Aorta (tissue), 5 donors: ENCODE measurements at regions not wholly inside any gene's neighbourhood (a gene's known extent, or its start where the extent isn't known, plus 50 kb on each side); places are given as distances from the start of the nearest gene placed in this dataset.

Source experiments
- ATAC-seq: fragments of 200-7000 bp; cut with Tn5 transposase; one replicate; pipeline ENCODE4 v1.9.1; 2022; ENCODE audit warnings: moderate library complexity; ENCODE audit not compliant: low FRiP score
- DNase-seq, 2 donors: peaks; one replicate each; pipeline ENCODE4 v3.0.0-alpha.2; 2020
- H3K27ac ChIP-seq, 2 donors: one replicate each; pipeline ENCODE4 v1.5.1; 2013; ENCODE audit warnings: low read length in 2 of 2, mild to moderate bottlenecking in 2 of 2, moderate library complexity in 2 of 2, control low read depth in 1 of 2, inconsistent platforms in 1 of 2, low read depth in 1 of 2
- H3K27me3 ChIP-seq, 2 donors: one replicate each; pipeline ENCODE4 v1.6.1; 2013; ENCODE audit warnings: control low read depth in 1 of 2, low read length in 1 of 2, mild to moderate bottlenecking in 1 of 2, moderate library complexity in 1 of 2; ENCODE audit not compliant: insufficient read depth in 2 of 2, control insufficient read depth in 1 of 2
- H3K36me3 ChIP-seq, 2 donors: one replicate each; pipeline ENCODE4 v1.6.1; 2013; ENCODE audit warnings: control low read depth in 1 of 2, low read length in 1 of 2, mild to moderate bottlenecking in 1 of 2; ENCODE audit not compliant: insufficient read depth in 2 of 2, control insufficient read depth in 1 of 2
- H3K4me1 ChIP-seq, 2 donors: one replicate each; pipeline ENCODE4 v1.6.1; 2013; ENCODE audit warnings: low read length in 2 of 2, control low read depth in 1 of 2, mild to moderate bottlenecking in 1 of 2, moderate library complexity in 1 of 2; ENCODE audit not compliant: insufficient read depth in 2 of 2, control insufficient read depth in 1 of 2
- H3K4me3 ChIP-seq, 2 donors: one replicate each; pipeline ENCODE4 v1.5.1; 2013; ENCODE audit warnings: low read length in 2 of 2, control low read depth in 1 of 2, mild to moderate bottlenecking in 1 of 2
- H3K9me3 ChIP-seq: one replicate; pipeline ENCODE4 v1.6.1; 2013; ENCODE audit warnings: mild to moderate bottlenecking, low read length; ENCODE audit not compliant: control insufficient read depth
- WGBS, 2 donors: extraction: QIAGEN DNeasy Blood & Tissue Kit; methylation state at CpG; one replicate each; pipeline ENCODE4 v1.1.7; 2013; 5-methylcytosine and 5-hydroxymethylcytosine counted together
- intact Hi-C, 2 donors: fragments of 100-400 bp; cut with DNase I; formaldehyde crosslinking; loops; one replicate each; pipeline versions ENCODE4 v1.14.2 to v1.15.0; 2022
- donor health status: healthy with polysubstance abuse.
- donor health status: Bipolar disorder and iron deficiency.
- donor health status: DM: no; HTN: no; CAD: no.
- donor health status: DM: no; HTN: no; CAD: no.
- donor health status: DM: yes; HTN: yes; CAD: no.

- Histone ChIP-seq H3K27ac (no peak overlapping the region), H3K9me3 (no peaks in the 10 kb centered on the region), H3K4me3 (no peak overlapping the region), H3K36me3 (no peaks in the 10 kb centered on the region), H3K4me1 (no peaks in the 10 kb centered on the region), H3K27me3 (no peaks in the 10 kb centered on the region)
- intact Hi-C loops, result no loop called here
- ATAC-seq, result no peak
- DNase-seq, result no peak
These were observed 945.6 kb downstream of the ZPLD1 start for GRCh38 chr3:103380391-103380790.

- ATAC-seq (no peak), DNase-seq (no peak)
- H3K9me3 ChIP-seq, result no peaks in the 10 kb centered on the region
- H3K4me3 ChIP-seq, result no peak overlapping the region
- H3K36me3 ChIP-seq, result no peaks in the 10 kb centered on the region
- no peaks in the 10 kb centered on the region for H3K4me1 ChIP-seq
- no peak overlapping the region for H3K27ac ChIP-seq
- H3K27me3 ChIP-seq, result no peaks in the 10 kb centered on the region
- intact Hi-C loops, result no loop called here
- WGBS, 2 donors, result 53 to 54% methylated on average over 5 of the region's 5 CpGs
These were observed 946.7 kb downstream of the ZPLD1 start for GRCh38 chr3:103381296-103382079.

DNA sequence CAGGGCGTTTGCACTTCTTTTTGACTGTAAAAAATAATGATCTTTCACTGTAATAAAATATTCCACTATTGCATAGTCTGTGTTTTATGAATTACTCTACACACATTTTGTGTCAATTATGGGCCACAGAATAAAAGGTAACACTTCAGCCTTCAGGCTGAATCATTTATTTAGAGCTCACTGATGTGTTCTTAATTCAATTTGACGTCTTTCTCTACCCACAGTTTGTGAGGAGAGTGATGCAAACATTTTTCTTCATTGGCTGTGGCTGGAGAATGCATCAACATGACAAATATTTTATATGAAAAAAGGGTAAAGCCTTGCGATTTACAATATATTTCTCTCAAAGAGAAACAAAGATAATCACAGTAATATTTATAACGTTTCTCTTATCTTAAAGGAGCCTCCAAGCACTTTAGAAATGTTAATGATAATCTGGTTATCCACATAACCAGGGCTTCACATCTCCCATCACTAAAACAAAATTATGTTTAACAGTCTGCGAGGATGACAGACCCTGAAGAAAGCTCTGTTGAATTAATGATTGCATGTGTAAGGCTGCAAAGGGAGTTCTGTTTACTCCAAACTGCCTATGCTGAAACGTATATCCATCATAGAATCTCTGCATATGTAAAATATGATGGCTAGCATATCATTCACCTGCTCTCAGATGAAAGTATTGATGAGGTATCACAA, 951.3 kb downstream of the ZPLD1 start:
- Histone ChIP-seq H3K36me3 (no peaks in the 10 kb centered on the region), H3K4me1 (no peaks in the 10 kb centered on the region), H3K27me3 (no peaks in the 10 kb centered on the region), H3K4me3 (no peak overlapping the region), H3K27ac (no peak overlapping the region), H3K9me3 (no peaks in the 10 kb centered on the region)
- WGBS, 2 donors, result 44% methylated on average over 6 of the region's 6 CpGs
- ATAC-seq (no peak), DNase-seq (no peak)
- intact Hi-C loops, result no loop called here

DNA sequence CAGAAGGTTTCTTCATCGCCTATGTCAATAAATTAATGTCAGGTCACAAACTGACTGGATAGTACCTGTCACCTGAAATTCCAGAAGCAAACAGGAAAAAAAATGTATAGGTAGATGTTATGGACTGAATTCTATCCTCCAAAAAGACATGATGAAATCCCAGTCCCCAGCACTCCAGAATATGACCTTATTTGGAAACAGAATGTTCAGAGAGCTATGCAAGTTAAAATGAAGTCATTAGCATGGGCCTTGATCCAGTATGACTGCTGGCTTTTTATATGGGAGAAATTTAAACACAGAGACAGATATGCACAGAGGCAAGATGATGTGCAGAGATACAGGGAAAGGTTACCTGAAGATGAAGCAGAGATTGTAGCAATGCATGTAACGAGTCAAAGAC, 953.4 kb downstream of the ZPLD1 start:
- DNase-seq (no peak), ATAC-seq (no peak)
- no peak overlapping the region for H3K4me3 ChIP-seq
- intact Hi-C loops, result no loop called here
- no peaks in the 10 kb centered on the region for H3K9me3 ChIP-seq
- H3K36me3 ChIP-seq, result no peaks in the 10 kb centered on the region
- WGBS, 2 donors, result 59 to 65% methylated on average over 2 of the region's 2 CpGs
- no peaks in the 10 kb centered on the region for H3K4me1 ChIP-seq
- H3K27ac ChIP-seq, result no peak overlapping the region
- no peaks in the 10 kb centered on the region for H3K27me3 ChIP-seq

- H3K36me3 ChIP-seq, result no peaks in the 10 kb centered on the region
- no peak overlapping the region for H3K27ac ChIP-seq
- H3K4me1 ChIP-seq, result no peaks in the 10 kb centered on the region
- intact Hi-C loops, result no loop called here
- WGBS, 2 donors, result 68 to 79% methylated on average over 1 of the region's 1 CpG
- ATAC-seq (no peak), DNase-seq (no peak)
- H3K9me3 ChIP-seq, result no peaks in the 10 kb centered on the region
- no peaks in the 10 kb centered on the region for H3K27me3 ChIP-seq
- H3K4me3 ChIP-seq, result no peak overlapping the region
These were observed 954.5 kb downstream of the ZPLD1 start for GRCh38 chr3:103389356-103389755.

GRCh38 chr3:103393395-103394186, 958.8 kb downstream of the ZPLD1 start:
- intact Hi-C loops, result no loop called here
- Histone ChIP-seq H3K4me3 (no peak overlapping the region), H3K9me3 (no peaks in the 10 kb centered on the region), H3K27me3 (no peaks in the 10 kb centered on the region), H3K4me1 (no peaks in the 10 kb centered on the region), H3K36me3 (no peaks in the 10 kb centered on the region), H3K27ac (no peak overlapping the region)
- 60 to 65% methylated on average over 4 of the region's 4 CpGs for WGBS, 2 donors
- ATAC-seq (no peak), DNase-seq (no peak)

GRCh38 chr3:103403191-103403590, 968.4 kb downstream of the ZPLD1 start:
- H3K27ac ChIP-seq, result no peak overlapping the region
- no peaks in the 10 kb centered on the region for H3K4me1 ChIP-seq
- DNase-seq, result no peak
- no peaks in the 10 kb centered on the region for H3K27me3 ChIP-seq
- H3K9me3 ChIP-seq, result no peaks in the 10 kb centered on the region
- ATAC-seq, result no peak
- intact Hi-C loops, result no loop called here
- no peaks in the 10 kb centered on the region for H3K36me3 ChIP-seq
- WGBS, 2 donors, result 81% methylated on average over 2 of the region's 2 CpGs
- H3K4me3 ChIP-seq, result no peak overlapping the region

DNA sequence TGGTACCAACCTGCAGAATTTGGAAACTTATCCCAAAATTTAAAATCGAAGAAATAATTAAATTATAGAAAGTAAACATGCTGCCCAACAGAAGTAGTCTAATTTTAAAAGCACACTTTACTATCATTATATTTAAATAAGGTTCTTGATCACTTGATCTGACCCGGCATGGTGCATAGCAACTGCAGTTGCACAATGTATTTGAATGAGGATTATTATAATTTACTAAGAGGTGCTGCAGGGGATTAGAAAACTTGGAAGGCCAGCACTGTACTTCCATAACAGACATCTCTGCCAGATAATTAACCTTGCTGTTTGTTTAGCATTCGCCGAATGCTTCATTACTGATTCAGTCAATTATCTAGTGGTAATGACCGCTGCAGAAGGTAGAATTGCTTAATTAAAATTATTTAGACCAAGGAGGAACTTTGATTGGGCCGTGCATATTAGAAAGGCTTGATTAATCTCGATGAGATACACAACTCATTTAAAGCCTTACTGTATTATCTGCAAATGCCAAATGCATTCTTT, 971.6 kb downstream of the ZPLD1 start:
- no peaks in the 10 kb centered on the region for H3K27me3 ChIP-seq
- H3K36me3 ChIP-seq, result no peaks in the 10 kb centered on the region
- intact Hi-C loops, result no loop called here
- no peak for DNase-seq
- no peak overlapping the region for H3K27ac ChIP-seq
- 84 to 90% methylated on average over 7 of the region's 7 CpGs for WGBS, 2 donors
- H3K4me3 ChIP-seq, result no peak overlapping the region
- no peak for ATAC-seq
- no peaks in the 10 kb centered on the region for H3K4me1 ChIP-seq
- H3K9me3 ChIP-seq, result no peaks in the 10 kb centered on the region
